GM19452 (cell line): ENCODE measurements at regions not wholly inside any gene's neighbourhood (a gene's known extent, or its start where the extent isn't known, plus 50 kb on each side); places are given as distances from the start of the nearest gene placed in this dataset.

Source experiments
- ATAC-seq: cut with Tn5 transposase; IDR thresholded peaks from one replicate; pipeline ENCODE4 v1.9.1; 2021; ENCODE audit not compliant: unreplicated experiment

GRCh38 chr9:109830545-109830944 is 50.5 kb downstream of the PALM2AKAP2 start:
- ATAC-seq = no peak

GRCh38 chr9:109831998-109832658 is 52.1 kb downstream of the PALM2AKAP2 start:
- ATAC-seq = no peak

DNA sequence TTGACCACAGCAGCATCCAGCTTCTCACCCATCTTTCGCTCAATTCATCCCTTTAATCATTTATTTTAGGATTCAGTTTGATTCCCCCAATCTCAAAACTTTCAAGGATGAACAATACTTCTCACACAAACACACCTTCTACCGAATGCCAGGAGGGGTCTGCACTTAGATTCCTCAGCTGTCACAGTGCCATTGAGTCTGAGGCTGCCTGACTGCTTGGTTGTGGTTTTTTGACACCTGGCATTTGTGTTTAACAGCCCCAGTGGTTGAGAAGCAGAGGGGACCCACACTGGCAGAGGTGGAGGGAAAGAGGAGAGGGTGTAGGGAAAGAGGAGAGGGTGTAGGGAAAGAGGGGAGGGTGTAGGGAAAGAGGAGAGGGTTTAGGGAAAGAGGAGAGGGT is 54.9 kb downstream of the PALM2AKAP2 start:
- ATAC-seq = no peak

DNA sequence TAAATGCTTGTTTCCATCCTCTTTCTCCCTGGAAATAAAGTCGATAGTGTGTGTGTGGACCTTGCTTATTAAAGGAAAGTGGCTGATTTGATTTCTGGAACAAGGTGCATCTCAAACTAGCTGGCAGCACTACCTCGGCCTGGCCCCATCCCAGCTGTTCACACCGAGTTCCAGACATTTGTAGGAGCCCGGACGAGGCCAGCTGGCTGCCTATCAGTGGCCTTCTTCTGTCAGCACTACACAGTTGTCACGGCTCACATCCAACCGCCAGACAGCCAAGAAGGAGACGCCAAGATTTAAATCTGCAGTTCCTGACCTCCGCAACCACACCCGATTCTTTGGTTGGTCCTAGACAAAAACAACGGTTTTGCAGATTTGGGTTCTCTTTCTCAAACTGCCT is 63.6 kb downstream of the PALM2AKAP2 start:
- ATAC-seq = no peak

DNA sequence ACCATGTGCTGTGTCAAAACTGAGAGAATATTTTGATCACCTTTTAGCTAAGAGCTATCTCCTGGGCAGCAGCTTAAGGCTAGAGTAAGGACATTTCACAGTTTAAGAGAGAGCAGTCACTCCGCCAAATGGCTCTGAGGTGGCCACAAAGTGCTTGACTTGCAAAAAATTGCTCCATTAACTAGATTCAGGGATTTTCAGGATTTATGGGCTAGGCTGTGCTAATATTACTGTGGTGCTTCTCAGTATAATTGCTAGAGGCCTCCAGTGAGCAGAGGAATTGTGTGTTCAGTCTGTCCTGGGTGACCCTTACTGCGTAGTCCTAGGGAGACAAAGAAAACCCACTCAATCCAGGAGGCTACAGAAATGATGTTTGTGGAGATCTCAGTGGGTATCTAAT is 65.2 kb downstream of the PALM2AKAP2 start:
- no peak for ATAC-seq

DNA sequence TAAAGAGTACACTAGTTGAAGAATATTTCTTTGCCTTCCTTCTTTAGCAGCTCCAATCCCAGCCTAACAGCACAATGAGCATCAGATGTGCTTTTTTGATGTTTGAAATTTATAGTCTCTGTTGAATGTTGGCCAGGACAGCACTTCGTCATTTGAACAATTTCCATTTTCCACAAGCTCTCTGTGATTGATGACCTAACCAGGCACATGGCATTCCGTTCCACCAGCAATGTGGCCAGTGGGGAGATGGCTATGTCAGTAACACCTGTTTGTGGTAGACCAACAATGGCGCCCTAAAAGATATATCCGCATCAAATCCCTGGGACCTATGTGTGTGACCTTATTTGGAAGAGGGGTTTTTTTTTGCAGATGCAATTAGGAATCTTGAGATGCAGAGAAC is 66.8 kb downstream of the PALM2AKAP2 start:
- ATAC-seq = no peak

DNA sequence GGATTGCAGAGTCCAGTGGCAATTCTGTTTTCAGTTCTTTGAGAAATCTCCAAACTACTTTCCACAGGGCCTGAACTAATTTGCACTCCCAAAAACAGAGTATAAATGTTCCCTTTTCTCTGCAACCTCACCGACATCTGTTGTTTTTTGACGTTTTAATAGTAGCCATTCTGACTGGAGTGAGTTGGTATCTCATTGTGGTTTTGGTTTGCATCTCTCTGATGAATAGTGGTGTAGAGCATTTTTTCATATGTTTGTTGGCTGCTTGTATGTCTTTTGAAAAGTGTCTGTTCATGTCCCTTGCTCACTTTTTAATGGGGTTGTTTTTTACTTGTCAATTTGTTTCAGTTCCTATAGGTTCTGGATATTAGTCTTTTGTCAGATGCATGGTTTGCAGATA is 72.6 kb downstream of the PALM2AKAP2 start:
- no peak for ATAC-seq

GRCh38 chr9:109855540-109855939 is 75.5 kb downstream of the PALM2AKAP2 start:
- ATAC-seq = no peak

DNA sequence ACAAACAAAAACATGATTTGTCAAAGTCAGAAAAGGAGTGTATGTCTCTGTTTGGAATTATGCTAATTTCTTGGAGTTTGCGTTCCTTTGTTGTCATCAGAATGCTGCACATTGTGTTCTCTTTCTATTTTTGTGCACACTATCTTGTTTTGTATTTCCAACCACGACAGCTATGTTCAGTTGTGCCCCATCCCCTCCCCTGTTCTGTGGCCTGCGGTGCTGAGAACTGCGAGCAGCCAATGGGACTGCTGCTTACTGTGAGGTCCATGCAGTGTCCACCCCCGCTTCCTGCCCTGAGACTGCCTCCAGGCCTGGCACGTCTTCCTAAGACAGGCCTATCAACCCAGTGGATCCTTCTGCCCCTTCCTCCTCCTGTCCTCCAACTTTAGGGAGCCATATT is 76.8 kb downstream of the PALM2AKAP2 start:
- ATAC-seq = no peak

GRCh38 chr9:109857336-109857735 is 77.3 kb downstream of the PALM2AKAP2 start:
- no peak for ATAC-seq

GRCh38 chr9:109859447-109859846 is 79.4 kb downstream of the PALM2AKAP2 start:
- no peak for ATAC-seq

GRCh38 chr9:109860521-109860920 is 80.5 kb downstream of the PALM2AKAP2 start:
- no peak for ATAC-seq

DNA sequence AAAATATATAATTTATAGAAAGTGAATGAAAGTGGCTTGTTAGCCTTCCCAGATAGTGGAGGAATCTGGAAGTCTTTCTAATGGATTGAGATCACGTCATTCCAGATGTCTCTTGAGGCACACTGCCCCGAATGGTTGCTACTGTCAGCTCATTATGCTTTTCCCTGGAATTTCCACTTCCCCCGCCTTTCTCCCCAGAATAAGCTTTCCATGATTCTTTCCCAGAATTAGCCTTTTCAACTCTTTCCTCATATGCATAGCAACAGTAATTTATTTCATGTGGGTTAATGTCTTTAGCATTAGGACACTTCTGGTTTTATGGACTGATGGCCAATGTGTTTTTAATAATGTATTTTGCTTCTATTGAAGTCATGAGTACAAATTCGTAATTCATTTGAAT is 81.5 kb downstream of the PALM2AKAP2 start:
- no peak for ATAC-seq

- ATAC-seq = no peak
Measured at GRCh38 chr9:109861918-109862317, 81.9 kb downstream of the PALM2AKAP2 start.

DNA sequence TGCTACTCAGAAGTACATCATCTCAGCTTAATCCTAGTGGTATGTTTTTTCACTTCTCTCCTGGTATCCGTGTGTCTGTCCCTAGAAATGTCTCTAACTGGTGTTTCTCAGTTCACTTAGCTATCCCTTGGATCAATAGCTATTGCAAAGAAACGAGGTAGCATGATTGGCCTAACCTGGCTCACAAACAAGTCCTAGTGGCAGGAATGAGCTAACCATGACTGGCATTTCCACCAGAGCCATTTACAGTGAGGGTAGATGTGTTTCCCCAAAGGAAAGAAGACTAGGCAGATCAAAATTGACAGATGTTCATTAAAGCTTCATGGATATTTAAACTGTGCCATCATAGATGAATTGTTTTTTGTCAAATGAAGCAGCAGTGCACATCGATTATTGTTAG is 82.5 kb downstream of the PALM2AKAP2 start:
- no peak for ATAC-seq

GRCh38 chr9:109863961-109864360 is 84.0 kb downstream of the PALM2AKAP2 start:
- ATAC-seq = no peak

- ATAC-seq = no peak
Measured at GRCh38 chr9:109865521-109865920, 85.5 kb downstream of the PALM2AKAP2 start.

DNA sequence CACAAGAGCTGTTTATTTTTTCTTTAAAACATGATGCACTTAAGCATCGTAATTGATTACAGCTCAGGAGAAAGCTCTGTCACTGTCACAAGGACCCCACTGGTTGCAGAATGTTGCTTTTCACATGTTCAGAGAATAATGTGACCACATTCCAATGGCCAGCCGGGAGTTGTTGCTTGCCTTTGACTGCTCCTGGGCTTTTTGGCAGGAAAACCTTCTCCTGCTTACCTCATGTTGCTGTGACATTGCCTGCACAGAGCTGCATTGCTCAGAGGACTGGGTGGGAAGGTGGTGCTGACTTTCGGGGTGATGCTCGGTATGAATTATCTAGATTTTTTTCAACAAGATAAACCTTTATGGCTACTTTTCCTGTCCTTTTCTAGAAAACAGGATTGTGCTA is 88.2 kb downstream of the PALM2AKAP2 start:
- ATAC-seq = no peak

DNA sequence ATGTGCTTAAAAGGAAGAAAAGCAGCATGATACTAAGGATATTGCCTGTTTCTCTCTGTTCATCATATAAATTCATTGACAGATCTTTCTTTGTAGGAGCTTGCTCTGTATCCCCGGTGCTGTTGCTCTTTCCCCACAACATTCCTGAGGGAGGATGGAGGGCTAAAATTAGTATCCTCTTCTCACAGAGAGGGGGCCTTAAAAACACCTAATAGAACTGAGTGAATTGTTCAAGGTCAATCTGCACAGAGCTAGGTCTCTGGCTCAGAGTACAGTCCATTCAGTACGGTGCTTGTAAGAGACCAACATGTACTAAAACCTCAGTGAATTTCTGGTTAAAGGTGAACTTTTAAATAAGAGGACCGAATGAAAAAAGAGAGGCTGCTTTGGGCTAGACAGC is 88.7 kb downstream of the PALM2AKAP2 start:
- ATAC-seq = no peak

- no peak for ATAC-seq
Measured at GRCh38 chr9:109870365-109870764, 90.4 kb downstream of the PALM2AKAP2 start.

DNA sequence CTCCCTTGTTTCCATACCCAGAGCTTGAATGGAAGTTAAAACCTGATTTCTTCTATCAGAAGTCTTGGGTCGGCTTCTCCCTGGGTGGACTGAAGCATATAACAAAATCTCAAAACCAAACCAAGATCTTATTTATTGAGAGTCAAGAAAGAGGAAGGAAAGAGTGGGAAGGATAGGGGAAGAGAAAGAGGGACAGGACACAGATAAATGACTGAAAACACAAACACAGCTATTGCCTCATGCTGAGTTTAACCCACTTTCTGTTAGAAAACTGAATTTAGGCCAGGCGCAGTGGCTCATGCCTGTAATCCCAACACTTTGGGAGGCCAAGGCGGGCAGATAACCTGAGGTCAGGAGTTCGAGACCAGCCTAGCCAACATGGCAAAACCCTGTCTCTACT is 92.9 kb downstream of the PALM2AKAP2 start:
- ATAC-seq = no peak

DNA sequence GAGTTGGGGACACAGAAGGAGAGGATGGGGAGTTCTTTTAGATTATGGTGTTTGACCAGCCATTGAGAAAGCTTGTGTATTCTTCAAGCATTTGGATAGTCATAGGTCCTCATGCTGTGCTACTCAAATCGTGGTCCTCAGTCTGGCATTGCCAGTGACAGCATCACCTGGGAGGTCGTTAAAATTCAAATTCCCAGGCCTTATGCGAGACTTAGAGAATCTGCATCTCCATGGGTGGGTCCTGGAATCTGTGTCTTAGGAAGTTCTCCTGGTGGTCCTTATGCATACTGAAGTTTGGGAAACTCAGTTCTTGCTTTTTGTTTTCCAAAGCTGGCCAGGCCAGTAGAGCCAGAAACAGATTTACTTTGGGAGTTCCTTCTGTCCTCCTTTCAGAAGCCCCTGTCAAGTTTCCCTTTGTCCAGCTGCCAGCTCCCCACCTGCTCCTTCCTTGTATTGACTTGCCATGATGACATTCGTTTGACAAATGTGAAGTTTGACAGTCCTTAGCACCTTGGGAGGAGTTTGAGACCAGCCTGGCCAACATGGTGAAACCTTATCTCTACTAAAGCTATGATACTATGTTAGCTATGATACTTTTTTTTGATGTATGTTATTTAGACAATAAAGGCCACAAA is 95.6 kb downstream of the PALM2AKAP2 start:
- no peak for ATAC-seq
